Heart left ventricle (tissue), 16 donors: ENCODE measurements at regions not wholly inside any gene's neighbourhood (a gene's known extent, or its start where the extent isn't known, plus 50 kb on each side); places are given as distances from the start of the nearest gene placed in this dataset.

Experiments used
- ATAC-seq, 4 donors: fragments of 200-7000 bp; cut with Tn5 transposase; one replicate each; pipeline ENCODE4 v1.9.1; 2020 to 2022; ENCODE audit warnings: moderate library complexity in 4 of 4, mild to moderate bottlenecking in 3 of 4, moderate number of reproducible peaks in 1 of 4
- DNase-seq, 5 donors: peaks; one replicate each; pipeline ENCODE4 v3.0.0-alpha.2; 2020
- H3K27ac ChIP-seq, 12 donors: fragments of 200-600 bp; sonication (generic) in 4 of 12; one replicate each; pipeline versions ENCODE4 v1.5.0 to v1.8.0; 2016 to 2022; ENCODE audit warnings: mild to moderate bottlenecking in 2 of 12
- H3K27me3 ChIP-seq, 9 donors: fragments of 200-600 bp; sonication (generic) in 2 of 9; one replicate each; pipeline versions ENCODE4 v1.5.1 to v1.8.0; 2016 to 2022; ENCODE audit warnings: mild to moderate bottlenecking in 3 of 9
- H3K36me3 ChIP-seq, 9 donors: fragments of 200-600 bp; sonication (generic) in 2 of 9; one replicate each; pipeline versions ENCODE4 v1.5.0 to v1.8.0; 2018 to 2022; ENCODE audit warnings: mild to moderate bottlenecking in 2 of 9
- H3K4me1 ChIP-seq, 12 donors: fragments of 200-600 bp; sonication (generic) in 4 of 12; one replicate each; pipeline versions ENCODE4 v1.5.0 to v1.8.0; 2016 to 2022; ENCODE audit warnings: mild to moderate bottlenecking in 3 of 12
- H3K4me3 ChIP-seq, 12 donors: fragments of 200-600 bp; sonication (generic) in 4 of 12; one replicate each; pipeline versions ENCODE4 v1.5.0 to v1.8.0; 2017 to 2022; ENCODE audit warnings: mild to moderate bottlenecking in 9 of 12, moderate library complexity in 4 of 12
- H3K9me3 ChIP-seq, 12 donors: fragments of 200-600 bp; sonication (generic) in 4 of 12; one replicate each; pipeline versions ENCODE4 v1.5.0 to v1.8.0; 2016 to 2022; ENCODE audit warnings: mild to moderate bottlenecking in 1 of 12
- CTCF ChIP-seq, 12 donors: fragments of 200-600 bp; sonication (generic) in 4 of 12; IDR thresholded peaks; one replicate each; pipeline versions ENCODE4 v1.5.0 to v1.8.0; 2018 to 2022; ENCODE audit warnings: antibody characterized with exemption in 12 of 12, mild to moderate bottlenecking in 5 of 12
- POLR2A ChIP-seq, 2 donors: fragments of 450-650 bp; IDR thresholded peaks; one replicate each; pipeline ENCODE4 v1.6.1; 2017; ENCODE audit warnings: antibody characterized with exemption in 2 of 2, mild to moderate bottlenecking in 2 of 2, moderate library complexity in 2 of 2
- WGBS, 4 donors: extraction: QIAGEN DNeasy Blood & Tissue Kit in 2 of 4; methylation state at CpG; one replicate each; pipeline versions ENCODE4 v1.1.5 to v1.1.7; 2013 to 2018; 5-methylcytosine and 5-hydroxymethylcytosine counted together
- intact Hi-C, 10 donors: fragments of 100-400 bp; cut with DNase I; formaldehyde crosslinking; loops; one replicate each; pipeline versions ENCODE4 v1.11.1 to v1.14.2; 2022
- donor health status: ischemic (EF 13 %, LVEDD 7.1; RV severe dilation, severe dysfunction).
- donor health status: healthy with polysubstance abuse.
- donor health status: DM: no; HTN: yes; CAD: no.
- donor health status: DM: no; HTN: no; CAD: no.
- donor health status: ischemic (EF 25% LVEDD 6.9; RV normal size, moderate dysfunction).
- donor health status: ischemic (EF 25% LVEDD 5.7; RV mildly dilated, moderate dysfunction).
- donor health status: healthy.
- donor health status: DM: yes; HTN: yes; CAD: no.
- donor health status: ischemic (EF 35%, LVEDD 5.7; RV mildly dilated, moderate dysfunction).
- donor health status: nonischemic (EF 11% LVEDD 7.7; RV severe dilation, severe dysfunction).
- donor health status: DM: yes; HTN: yes; CAD: no.
- donor health status: PGD.
- donor health status: ischemic (EF 29% LVEDD 5.4; RV normal size, mild dysfunction).
- donor health status: nonischemic (EF 23%, LVEDD 6.1; RV moderate dilation, normal function).

- Histone ChIP-seq H3K9me3 (no peaks in the 10 kb centered on the region), H3K27ac (no peak overlapping the region), H3K4me3 (no peak overlapping the region), H3K36me3 (no peaks in the 10 kb centered on the region), H3K4me1 (no peaks in the 10 kb centered on the region), H3K27me3 (peaks cover 0 to 3% (median 0%) of the 10 kb centered on the region in 9 donors)
- intact Hi-C loops, result no loop called here
- ATAC-seq (no peak), DNase-seq (no peak)
- 84 to 90% (median 87%) methylated on average over 3 of the region's 3 CpGs for WGBS, 4 donors
- no peak for TF ChIP-seq CTCF (IDR thresholded peaks at IDR 0.05)
Observed at GRCh38 chr5:38099205-38100168, 158.9 kb upstream of the EGFLAM start.

GRCh38 chr5:38094889-38095288 is 163.5 kb upstream of the EGFLAM start:
- Histone ChIP-seq H3K27ac (no peak overlapping the region), H3K27me3 (peaks cover 0 to 4% (median 0%) of the 10 kb centered on the region in 9 donors), H3K9me3 (no peaks in the 10 kb centered on the region), H3K4me3 (no peak overlapping the region), H3K36me3 (no peaks in the 10 kb centered on the region), H3K4me1 (no peaks in the 10 kb centered on the region)
- TF ChIP-seq POLR2A (IDR thresholded peaks at IDR 0.05), result no peak
- TF ChIP-seq CTCF (IDR thresholded peaks at IDR 0.05), result no peak
- DNase-seq (no peak), ATAC-seq (no peak)
- intact Hi-C loops, result no loop called here
- 76 to 85% (median 78%) methylated on average over 3 of the region's 3 CpGs for WGBS, 4 donors

- TF ChIP-seq CTCF (IDR thresholded peaks at IDR 0.05) (no peak), POLR2A (IDR thresholded peaks at IDR 0.05) (no peak)
- Histone ChIP-seq H3K4me3 (no peak overlapping the region), H3K27me3 (peaks cover 0 to 4% (median 0%) of the 10 kb centered on the region in 9 donors), H3K9me3 (no peaks in the 10 kb centered on the region), H3K27ac (no peak overlapping the region), H3K4me1 (no peaks in the 10 kb centered on the region), H3K36me3 (no peaks in the 10 kb centered on the region)
- 74 to 78% (median 75%) methylated on average over 4 of the region's 4 CpGs for WGBS, 4 donors
- no peak for ATAC-seq
- intact Hi-C loops, result no loop called here
- no peak for DNase-seq
Observed at GRCh38 chr5:38093855-38094254, 164.5 kb upstream of the EGFLAM start.

- ATAC-seq (no peak), DNase-seq (no peak)
- Histone ChIP-seq H3K9me3 (no peaks in the 10 kb centered on the region), H3K36me3 (no peaks in the 10 kb centered on the region), H3K4me1 (no peaks in the 10 kb centered on the region), H3K4me3 (no peak overlapping the region), H3K27me3 (no peaks in the 10 kb centered on the region), H3K27ac (no peak overlapping the region)
- TF ChIP-seq POLR2A (IDR thresholded peaks at IDR 0.05) (no peak), CTCF (IDR thresholded peaks at IDR 0.05) (no peak)
- intact Hi-C loops, result no loop called here
- WGBS, 4 donors, result 69 to 78% (median 72%) methylated on average over 4 of the region's 4 CpGs
Observed at GRCh38 chr5:38086777-38087176, 171.6 kb upstream of the EGFLAM start.
